Ishikawa (cell line): ENCODE measurements at regions not wholly inside any gene's neighbourhood (a gene's known extent, or its start where the extent isn't known, plus 50 kb on each side); places are given as distances from the start of the nearest gene placed in this dataset.

Experiments used
- CEBPB ChIP-seq: IDR thresholded peaks from 2 replicates; pipeline ENCODE4 v1.6.1; 2012
- CREB1 ChIP-seq: IDR thresholded peaks from 2 replicates; pipeline ENCODE4 v1.6.1; 2012; ENCODE audit warnings: low read depth
- EP300 ChIP-seq: IDR thresholded peaks from 2 replicates; pipeline ENCODE4 v1.6.1; 2012; ENCODE audit warnings: borderline replicate concordance
- FOXM1 ChIP-seq: IDR thresholded peaks from 2 replicates; pipeline ENCODE4 v1.6.1; 2012; ENCODE audit warnings: low read depth, borderline replicate concordance
- NFIC ChIP-seq: IDR thresholded peaks from 2 replicates; pipeline ENCODE4 v1.6.1; 2012
- RAD21 ChIP-seq: IDR thresholded peaks from 2 replicates; pipeline ENCODE4 v1.6.1; 2012; ENCODE audit warnings: low read depth
- TAF1 ChIP-seq: IDR thresholded peaks from 2 replicates; pipeline ENCODE4 v1.6.1; 2012; ENCODE audit warnings: low read depth, mild to moderate bottlenecking
- YY1 ChIP-seq: IDR thresholded peaks from 2 replicates; pipeline ENCODE4 v1.6.1; 2012; ENCODE audit warnings: low read depth
- ZBTB7A ChIP-seq: IDR thresholded peaks from 2 replicates; pipeline ENCODE4 v1.6.1; 2012; ENCODE audit warnings: low read depth
- TF ChIP-seq, protein P1 (sequence below): IDR thresholded peaks from 2 replicates; pipeline ENCODE4 v1.6.1; 2012
- TF ChIP-seq, protein P2 (sequence below): IDR thresholded peaks from 2 replicates; pipeline ENCODE4 v1.6.1; 2012

DNA sequence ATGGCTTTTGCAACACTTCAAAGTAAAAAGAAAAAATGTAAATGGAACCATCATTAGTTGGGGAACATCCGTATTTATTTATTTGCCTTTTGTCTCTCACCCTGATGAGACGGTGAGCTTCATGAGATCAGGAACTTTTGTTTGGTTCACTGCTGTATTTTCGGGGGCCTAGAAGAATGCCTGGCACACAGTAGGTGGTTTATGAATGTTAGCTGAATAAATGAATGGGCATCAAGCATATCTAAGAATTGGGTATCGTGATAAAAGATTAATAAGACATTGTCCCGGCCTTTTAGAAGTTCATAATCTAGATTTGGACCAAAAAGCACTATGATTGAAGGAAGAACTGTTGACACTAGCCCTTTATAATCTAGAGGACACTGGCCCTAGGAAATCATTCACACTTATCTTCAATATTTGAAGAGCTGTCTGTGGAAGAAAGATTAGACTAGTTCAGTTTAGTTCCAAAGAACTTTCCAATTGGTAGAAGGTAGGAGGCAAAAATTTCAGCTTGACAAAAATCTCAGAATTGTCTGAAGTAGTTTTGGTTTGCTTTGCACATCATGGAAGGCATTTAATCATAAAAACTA, 70.3 kb upstream of the CD83 start:
- TF ChIP-seq, protein P1, sequence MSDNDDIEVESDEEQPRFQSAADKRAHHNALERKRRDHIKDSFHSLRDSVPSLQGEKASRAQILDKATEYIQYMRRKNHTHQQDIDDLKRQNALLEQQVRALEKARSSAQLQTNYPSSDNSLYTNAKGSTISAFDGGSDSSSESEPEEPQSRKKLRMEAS = no peak
- TF ChIP-seq CEBPB (no peak), CREB1 (no peak), EP300 (no peak), NFIC (no peak), YY1 (no peak), RAD21 (no peak), FOXM1 (no peak), TAF1 (no peak), ZBTB7A (no peak)
- TF ChIP-seq, protein P2, sequence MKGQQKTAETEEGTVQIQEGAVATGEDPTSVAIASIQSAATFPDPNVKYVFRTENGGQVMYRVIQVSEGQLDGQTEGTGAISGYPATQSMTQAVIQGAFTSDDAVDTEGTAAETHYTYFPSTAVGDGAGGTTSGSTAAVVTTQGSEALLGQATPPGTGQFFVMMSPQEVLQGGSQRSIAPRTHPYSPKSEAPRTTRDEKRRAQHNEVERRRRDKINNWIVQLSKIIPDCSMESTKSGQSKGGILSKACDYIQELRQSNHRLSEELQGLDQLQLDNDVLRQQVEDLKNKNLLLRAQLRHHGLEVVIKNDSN = no peak
